Progenitor cell of endocrine pancreas (in vitro differentiated cells): ENCODE measurements at regions not wholly inside any gene's neighbourhood (a gene's known extent, or its start where the extent isn't known, plus 50 kb on each side); places are given as distances from the start of the nearest gene placed in this dataset.

Experiments used
- DNase-seq: peaks from one replicate; pipeline ENCODE4 v3.0.0; 2021; ENCODE audit warnings: low spot score; ENCODE audit not compliant: unreplicated experiment
- H3K27ac Mint-ChIP-seq: 2 replicates; pipeline ENCODE4 v1.8.0; 2021; ENCODE audit warnings: mild to moderate bottlenecking, moderate library complexity, mixed read lengths
- H3K27me3 Mint-ChIP-seq: 2 replicates; pipeline ENCODE4 v1.8.0; 2021; ENCODE audit warnings: mixed read lengths
- H3K36me3 Mint-ChIP-seq: 2 replicates; pipeline ENCODE4 v1.8.0; 2022; ENCODE audit warnings: mixed read lengths; ENCODE audit not compliant: insufficient read depth
- H3K4me1 Mint-ChIP-seq: 2 replicates; pipeline ENCODE4 v1.8.0; 2021; ENCODE audit warnings: low read depth, mixed read lengths
- H3K4me3 Mint-ChIP-seq: 2 replicates; pipeline ENCODE4 v1.8.0; 2021; ENCODE audit warnings: low read depth, mild to moderate bottlenecking, moderate library complexity, mixed read lengths
- H3K9me3 Mint-ChIP-seq: 2 replicates; pipeline ENCODE4 v1.8.0; 2021; ENCODE audit warnings: low read depth, mixed read lengths
- CTCF ChIP-seq: fragments of 200-600 bp; sonication (generic); IDR thresholded peaks from one replicate; pipeline ENCODE4 v1.5.0; 2021; ENCODE audit warnings: antibody characterized with exemption, mild to moderate bottlenecking; ENCODE audit not compliant: unreplicated experiment

DNA sequence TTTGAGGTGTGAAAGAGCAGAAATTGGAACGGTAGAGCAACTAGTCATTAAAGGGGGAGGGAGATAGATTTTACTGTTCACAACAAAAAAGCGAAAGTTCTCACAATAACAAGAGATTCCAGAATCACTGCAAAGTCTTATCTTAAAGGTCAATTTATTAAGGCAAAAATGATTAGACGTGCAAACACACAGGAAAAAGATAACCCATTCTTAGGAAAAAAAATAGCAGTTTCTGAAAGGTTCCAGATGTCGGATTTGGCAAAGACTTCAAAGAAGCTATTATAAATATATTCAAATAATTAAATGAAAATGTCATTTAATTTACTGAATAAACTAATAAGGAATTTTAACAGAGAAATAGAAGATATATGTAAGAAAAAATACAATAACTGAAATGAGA is 70.8 kb upstream of the GNAI1 start:
- peaks cover 5% of the 10 kb centered on the region for H3K4me1 Mint-ChIP-seq
- no peak for TF ChIP-seq CTCF
- no peak for DNase-seq
- peaks cover 9% of the 10 kb centered on the region for H3K36me3 Mint-ChIP-seq
- H3K4me3 Mint-ChIP-seq: no peak overlapping the region
- peaks cover 23% of the 10 kb centered on the region for H3K9me3 Mint-ChIP-seq
- no peaks in the 10 kb centered on the region for H3K27me3 Mint-ChIP-seq
- H3K27ac Mint-ChIP-seq: no peak overlapping the region

DNA sequence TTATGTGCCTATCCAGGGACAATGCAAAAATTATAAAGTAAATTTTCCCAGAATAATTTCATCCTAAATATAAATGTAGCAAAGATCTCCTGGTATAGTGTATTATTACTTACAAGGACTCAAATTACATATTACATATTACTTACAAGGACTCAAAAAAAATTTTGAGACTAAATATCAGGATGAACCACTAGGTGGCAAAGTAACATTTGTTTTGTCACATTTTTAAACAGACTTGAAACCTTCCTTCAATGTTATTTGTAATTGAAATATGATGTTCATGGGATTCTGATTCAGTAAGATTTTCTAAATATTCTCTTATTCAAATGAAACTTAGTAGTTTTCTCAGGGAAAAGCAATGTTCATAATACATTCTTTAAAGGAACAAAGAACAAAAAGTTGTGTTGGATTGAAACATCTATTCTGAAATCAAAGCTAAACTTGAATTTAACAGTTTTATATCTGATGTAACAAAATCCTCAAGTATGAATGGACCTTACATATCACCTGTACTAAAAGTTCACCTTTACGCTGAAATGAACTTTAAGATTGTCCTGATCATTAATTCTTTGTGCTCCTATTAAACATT is 74.3 kb upstream of the GNAI1 start:
- H3K4me3 Mint-ChIP-seq: no peak overlapping the region
- no peaks in the 10 kb centered on the region for H3K27me3 Mint-ChIP-seq
- no peak for DNase-seq
- no peak overlapping the region for H3K27ac Mint-ChIP-seq
- peak; percentile 75 for TF ChIP-seq CTCF
- H3K36me3 Mint-ChIP-seq: peaks cover 2% of the 10 kb centered on the region
- H3K4me1 Mint-ChIP-seq: peaks cover 5% of the 10 kb centered on the region
- peaks cover 6% of the 10 kb centered on the region for H3K9me3 Mint-ChIP-seq

DNA sequence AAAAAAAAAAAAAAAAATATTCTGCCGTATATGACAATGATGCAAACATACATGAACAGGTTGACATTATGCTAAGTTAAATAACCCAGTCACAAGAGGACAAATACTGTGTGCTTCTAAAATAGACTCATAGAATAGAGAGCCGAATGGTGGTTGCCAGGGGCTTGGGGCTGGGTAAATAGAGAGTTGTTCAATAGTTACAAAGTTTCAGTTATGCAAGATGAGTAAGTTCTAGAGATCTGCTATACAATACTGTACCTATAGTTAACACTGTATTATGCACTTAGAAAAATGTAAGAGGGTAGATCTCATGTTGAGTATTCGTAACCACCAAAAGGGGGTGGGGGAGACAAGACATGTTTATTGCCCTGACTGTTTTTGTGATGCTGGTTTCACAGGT is 77.1 kb upstream of the GNAI1 start:
- Mint-ChIP-seq H3K27me3 (no peaks in the 10 kb centered on the region), H3K4me1 (peaks cover 6% of the 10 kb centered on the region), H3K4me3 (no peak overlapping the region), H3K36me3 (peaks cover 1% of the 10 kb centered on the region), H3K9me3 (peaks cover 5% of the 10 kb centered on the region), H3K27ac (no peak overlapping the region)
- DNase-seq: no peak
- TF ChIP-seq CTCF: no peak

GRCh38 chr7:80054356-80054755 is 80.3 kb upstream of the GNAI1 start:
- H3K27me3 Mint-ChIP-seq: no peaks in the 10 kb centered on the region
- no peak for DNase-seq
- H3K27ac Mint-ChIP-seq: no peak overlapping the region
- no peak overlapping the region for H3K4me3 Mint-ChIP-seq
- no peaks in the 10 kb centered on the region for H3K9me3 Mint-ChIP-seq
- no peak for TF ChIP-seq CTCF
- H3K4me1 Mint-ChIP-seq: peaks cover 6% of the 10 kb centered on the region
- H3K36me3 Mint-ChIP-seq: no peaks in the 10 kb centered on the region

- Mint-ChIP-seq H3K4me1 (peaks cover 6% of the 10 kb centered on the region), H3K4me3 (no peak overlapping the region), H3K9me3 (no peaks in the 10 kb centered on the region), H3K36me3 (no peaks in the 10 kb centered on the region), H3K27me3 (no peaks in the 10 kb centered on the region), H3K27ac (peak overlapping the region; percentile 6)
- TF ChIP-seq CTCF: no peak
- DNase-seq: no peak
These were observed 81.5 kb upstream of the GNAI1 start for GRCh38 chr7:80053124-80053523.
